ENCODE measurements at regions not wholly inside any gene's neighbourhood (a gene's known extent, or its start where the extent isn't known, plus 50 kb on each side); places are given as distances from the start of the nearest gene placed in this dataset.

GRCh38 chr18:41660654-41661053, 294.4 kb upstream of the PIK3C3 start:
- no peaks in the 10 kb centered on the region for H3K27me3 ChIP-seq (ENCODE audit: control insufficient read depth, insufficient read depth, low read length)
- no peaks in the 10 kb centered on the region for H3K36me3 ChIP-seq (ENCODE audit: control insufficient read depth, insufficient read depth, low read length)
- H3K4me1 ChIP-seq (ENCODE audit: control insufficient read depth, insufficient read depth, low read length), result no peaks in the 10 kb centered on the region
- no peak overlapping the region for H3K27ac ChIP-seq (ENCODE audit: low read length)
- no peak for DNase-seq (ENCODE audit: low read depth, low spot score)
- no peaks in the 10 kb centered on the region for H3K9me3 ChIP-seq (ENCODE audit: control insufficient read depth, insufficient read depth, low read length)
- no peak overlapping the region for H3K4me3 ChIP-seq (ENCODE audit: low read length)

GRCh38 chr18:41659438-41660130, 295.4 kb upstream of the PIK3C3 start:
- DNase-seq (ENCODE audit: low read depth, low spot score), result no peak
- WGBS (ENCODE audit: insufficient coverage, insufficient read length), result no CpG with 5 or more reads among the region's 3 CpGs
- Histone ChIP-seq H3K36me3 (ENCODE audit: control insufficient read depth, insufficient read depth, low read length) (no peaks in the 10 kb centered on the region), H3K9me3 (ENCODE audit: control insufficient read depth, insufficient read depth, low read length) (no peaks in the 10 kb centered on the region), H3K27me3 (ENCODE audit: control insufficient read depth, insufficient read depth, low read length) (no peaks in the 10 kb centered on the region), H3K4me3 (ENCODE audit: low read length) (no peak overlapping the region), H3K4me1 (ENCODE audit: control insufficient read depth, insufficient read depth, low read length) (no peaks in the 10 kb centered on the region), H3K27ac (ENCODE audit: low read length) (no peak overlapping the region)

- H3K27ac ChIP-seq (ENCODE audit: low read length), result no peak overlapping the region
- no peak for DNase-seq (ENCODE audit: low read depth, low spot score)
- H3K36me3 ChIP-seq (ENCODE audit: control insufficient read depth, insufficient read depth, low read length), result no peaks in the 10 kb centered on the region
- H3K9me3 ChIP-seq (ENCODE audit: control insufficient read depth, insufficient read depth, low read length), result no peaks in the 10 kb centered on the region
- no peaks in the 10 kb centered on the region for H3K4me1 ChIP-seq (ENCODE audit: control insufficient read depth, insufficient read depth, low read length)
- no peaks in the 10 kb centered on the region for H3K27me3 ChIP-seq (ENCODE audit: control insufficient read depth, insufficient read depth, low read length)
- no CpG with 5 or more reads among the region's 4 CpGs for WGBS (ENCODE audit: insufficient coverage, insufficient read length)
- H3K4me3 ChIP-seq (ENCODE audit: low read length), result no peak overlapping the region
Measured at GRCh38 chr18:41657189-41657588, 297.8 kb upstream of the PIK3C3 start.

GRCh38 chr18:41655074-41655473, 300.0 kb upstream of the PIK3C3 start:
- Histone ChIP-seq H3K4me3 (ENCODE audit: low read length) (no peak overlapping the region), H3K36me3 (ENCODE audit: control insufficient read depth, insufficient read depth, low read length) (no peaks in the 10 kb centered on the region), H3K27ac (ENCODE audit: low read length) (no peak overlapping the region), H3K4me1 (ENCODE audit: control insufficient read depth, insufficient read depth, low read length) (no peaks in the 10 kb centered on the region), H3K27me3 (ENCODE audit: control insufficient read depth, insufficient read depth, low read length) (no peaks in the 10 kb centered on the region), H3K9me3 (ENCODE audit: control insufficient read depth, insufficient read depth, low read length) (no peaks in the 10 kb centered on the region)
- DNase-seq (ENCODE audit: low read depth, low spot score), result no peak
- WGBS (ENCODE audit: insufficient coverage, insufficient read length), result no CpG with 5 or more reads among the region's 1 CpG

GRCh38 chr18:41647914-41648313, 307.1 kb upstream of the PIK3C3 start:
- no peak for DNase-seq (ENCODE audit: low read depth, low spot score)
- WGBS (ENCODE audit: insufficient coverage, insufficient read length), result no CpG with 5 or more reads among the region's 2 CpGs
- no peaks in the 10 kb centered on the region for H3K9me3 ChIP-seq (ENCODE audit: control insufficient read depth, insufficient read depth, low read length)
- no peaks in the 10 kb centered on the region for H3K36me3 ChIP-seq (ENCODE audit: control insufficient read depth, insufficient read depth, low read length)
- no peaks in the 10 kb centered on the region for H3K27me3 ChIP-seq (ENCODE audit: control insufficient read depth, insufficient read depth, low read length)
- H3K4me3 ChIP-seq (ENCODE audit: low read length), result no peak overlapping the region
- no peaks in the 10 kb centered on the region for H3K4me1 ChIP-seq (ENCODE audit: control insufficient read depth, insufficient read depth, low read length)
- no peak overlapping the region for H3K27ac ChIP-seq (ENCODE audit: low read length)

- no CpG with 5 or more reads among the region's 11 CpGs for WGBS (ENCODE audit: insufficient coverage, insufficient read length)
- DNase-seq (ENCODE audit: low read depth, low spot score), result no peak
- Histone ChIP-seq H3K27me3 (ENCODE audit: control insufficient read depth, insufficient read depth, low read length) (no peaks in the 10 kb centered on the region), H3K4me1 (ENCODE audit: control insufficient read depth, insufficient read depth, low read length) (no peaks in the 10 kb centered on the region), H3K36me3 (ENCODE audit: control insufficient read depth, insufficient read depth, low read length) (no peaks in the 10 kb centered on the region), H3K4me3 (ENCODE audit: low read length) (no peak overlapping the region), H3K27ac (ENCODE audit: low read length) (no peak overlapping the region), H3K9me3 (ENCODE audit: control insufficient read depth, insufficient read depth, low read length) (no peaks in the 10 kb centered on the region)
Measured at GRCh38 chr18:41646915-41647620, 308.0 kb upstream of the PIK3C3 start.

GRCh38 chr18:41645589-41646360, 309.3 kb upstream of the PIK3C3 start:
- H3K27me3 ChIP-seq (ENCODE audit: control insufficient read depth, insufficient read depth, low read length), result no peaks in the 10 kb centered on the region
- H3K4me3 ChIP-seq (ENCODE audit: low read length), result no peak overlapping the region
- DNase-seq (ENCODE audit: low read depth, low spot score), result no peak
- WGBS (ENCODE audit: insufficient coverage, insufficient read length), result no CpG with 5 or more reads among the region's 1 CpG
- no peaks in the 10 kb centered on the region for H3K4me1 ChIP-seq (ENCODE audit: control insufficient read depth, insufficient read depth, low read length)
- no peak overlapping the region for H3K27ac ChIP-seq (ENCODE audit: low read length)
- no peaks in the 10 kb centered on the region for H3K9me3 ChIP-seq (ENCODE audit: control insufficient read depth, insufficient read depth, low read length)
- no peaks in the 10 kb centered on the region for H3K36me3 ChIP-seq (ENCODE audit: control insufficient read depth, insufficient read depth, low read length)

- no peak overlapping the region for H3K27ac ChIP-seq (ENCODE audit: low read length)
- no CpG with 5 or more reads among the region's 1 CpG for WGBS (ENCODE audit: insufficient coverage, insufficient read length)
- no peak overlapping the region for H3K4me3 ChIP-seq (ENCODE audit: low read length)
- H3K36me3 ChIP-seq (ENCODE audit: control insufficient read depth, insufficient read depth, low read length), result no peaks in the 10 kb centered on the region
- no peak for DNase-seq (ENCODE audit: low read depth, low spot score)
- no peaks in the 10 kb centered on the region for H3K9me3 ChIP-seq (ENCODE audit: control insufficient read depth, insufficient read depth, low read length)
- H3K4me1 ChIP-seq (ENCODE audit: control insufficient read depth, insufficient read depth, low read length), result no peaks in the 10 kb centered on the region
- no peaks in the 10 kb centered on the region for H3K27me3 ChIP-seq (ENCODE audit: control insufficient read depth, insufficient read depth, low read length)
Measured at GRCh38 chr18:41644466-41644865, 310.6 kb upstream of the PIK3C3 start.

- no peaks in the 10 kb centered on the region for H3K4me1 ChIP-seq (ENCODE audit: control insufficient read depth, insufficient read depth, low read length)
- no peaks in the 10 kb centered on the region for H3K36me3 ChIP-seq (ENCODE audit: control insufficient read depth, insufficient read depth, low read length)
- H3K9me3 ChIP-seq (ENCODE audit: control insufficient read depth, insufficient read depth, low read length), result no peaks in the 10 kb centered on the region
- no peak for DNase-seq (ENCODE audit: low read depth, low spot score)
- no peak overlapping the region for H3K4me3 ChIP-seq (ENCODE audit: low read length)
- no peaks in the 10 kb centered on the region for H3K27me3 ChIP-seq (ENCODE audit: control insufficient read depth, insufficient read depth, low read length)
- no peak overlapping the region for H3K27ac ChIP-seq (ENCODE audit: low read length)
- WGBS (ENCODE audit: insufficient coverage, insufficient read length), result no CpG with 5 or more reads among the region's 3 CpGs
Measured at GRCh38 chr18:41643427-41643826, 311.6 kb upstream of the PIK3C3 start.

GRCh38 chr18:41642756-41643155, 312.3 kb upstream of the PIK3C3 start:
- Histone ChIP-seq H3K4me1 (ENCODE audit: control insufficient read depth, insufficient read depth, low read length) (no peaks in the 10 kb centered on the region), H3K36me3 (ENCODE audit: control insufficient read depth, insufficient read depth, low read length) (no peaks in the 10 kb centered on the region), H3K4me3 (ENCODE audit: low read length) (no peak overlapping the region), H3K27ac (ENCODE audit: low read length) (no peak overlapping the region), H3K9me3 (ENCODE audit: control insufficient read depth, insufficient read depth, low read length) (no peaks in the 10 kb centered on the region), H3K27me3 (ENCODE audit: control insufficient read depth, insufficient read depth, low read length) (no peaks in the 10 kb centered on the region)
- no peak for DNase-seq (ENCODE audit: low read depth, low spot score)
- WGBS (ENCODE audit: insufficient coverage, insufficient read length), result no CpG with 5 or more reads among the region's 2 CpGs
